C1 segment of cervical spinal cord (tissue), 14 donors: ENCODE measurements at regions not wholly inside any gene's neighbourhood (a gene's known extent, or its start where the extent isn't known, plus 50 kb on each side); places are given as distances from the start of the nearest gene placed in this dataset.

Source experiments
- DNase-seq, 14 donors: peaks; one replicate each; lab custom pipeline; 2025; lab: John Stamatoyannopoulos, UW

DNA sequence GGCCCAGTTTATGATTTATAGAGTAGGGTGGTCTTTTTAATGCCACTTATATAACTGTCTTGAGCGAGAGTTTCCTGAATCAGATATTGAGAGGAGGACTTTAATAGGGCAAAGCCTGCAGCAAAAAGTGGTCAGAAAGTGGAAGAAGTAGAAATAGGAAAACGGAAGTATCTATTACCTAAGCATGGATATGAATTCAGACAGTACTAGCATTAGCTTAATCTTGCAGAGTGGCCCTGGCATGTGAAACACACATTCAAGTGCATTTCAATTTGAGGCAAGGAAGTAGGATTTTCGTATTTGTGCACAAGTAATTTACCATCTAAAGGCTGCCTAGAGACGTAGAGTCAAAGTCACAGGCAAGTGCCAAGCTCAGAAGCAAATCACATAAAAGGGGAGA, 622.3 kb downstream of the DIPK2A start:
- no peak for DNase-seq

DNA sequence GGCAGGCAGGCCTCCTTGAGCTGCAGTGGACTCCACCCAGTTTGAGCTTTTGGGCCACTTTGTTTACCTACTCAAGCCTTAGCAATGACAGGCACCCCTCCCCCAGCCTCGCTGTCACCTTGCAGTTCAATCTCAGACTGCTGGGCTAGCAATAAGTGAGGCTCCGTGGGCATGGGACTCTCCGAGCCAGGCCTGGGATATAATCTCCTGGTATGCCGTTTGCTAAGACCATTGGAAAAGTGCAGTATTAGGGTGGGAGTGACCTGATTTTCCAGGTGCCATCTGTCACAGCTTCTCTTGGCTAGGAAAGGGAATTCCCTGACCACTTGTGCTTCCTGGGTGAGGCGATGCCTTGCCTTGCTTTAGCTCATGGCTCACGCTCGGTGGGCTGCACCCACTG, 648.6 kb downstream of the DIPK2A start:
- peak in 1 of 14 donors; percentile 56 for DNase-seq

DNA sequence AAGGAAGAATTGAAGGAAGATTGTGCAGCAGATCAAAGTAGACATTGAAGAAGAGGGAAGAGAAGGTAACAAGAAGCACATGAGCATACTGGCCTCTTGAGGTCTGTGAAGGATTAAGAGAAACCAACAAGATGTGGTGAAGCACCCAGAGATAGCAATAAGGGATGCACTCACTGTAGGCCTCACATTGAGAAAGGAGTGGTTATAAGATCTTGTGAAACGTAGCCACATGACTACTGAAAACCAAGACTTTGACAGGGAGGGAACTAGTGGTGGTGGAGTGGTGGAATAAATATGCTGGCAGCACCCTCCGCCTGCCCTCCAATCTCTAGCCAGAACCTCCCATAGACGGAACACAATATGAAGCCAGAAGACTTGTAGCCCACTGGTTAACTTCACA, 651.2 kb downstream of the DIPK2A start:
- DNase-seq: no peak

DNA sequence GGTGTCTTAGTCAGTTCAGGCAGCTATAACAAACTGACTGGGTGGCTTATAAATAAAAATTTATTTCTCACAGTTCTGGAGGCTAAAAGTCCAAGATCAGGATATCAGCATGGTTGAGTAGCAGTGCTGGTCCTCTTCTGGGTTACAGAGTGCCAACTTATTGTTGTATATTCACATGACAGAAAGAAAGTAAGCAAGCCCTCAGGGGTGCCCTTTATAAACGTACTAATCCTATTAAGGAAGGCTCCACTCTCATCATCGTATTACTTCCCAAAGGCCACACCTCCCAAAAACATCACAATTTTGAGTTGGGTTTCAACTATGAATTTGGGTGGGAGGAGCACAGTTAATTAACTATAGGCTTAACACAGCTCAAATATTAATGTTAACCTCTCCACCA, 653.0 kb downstream of the DIPK2A start:
- no peak for DNase-seq

DNA sequence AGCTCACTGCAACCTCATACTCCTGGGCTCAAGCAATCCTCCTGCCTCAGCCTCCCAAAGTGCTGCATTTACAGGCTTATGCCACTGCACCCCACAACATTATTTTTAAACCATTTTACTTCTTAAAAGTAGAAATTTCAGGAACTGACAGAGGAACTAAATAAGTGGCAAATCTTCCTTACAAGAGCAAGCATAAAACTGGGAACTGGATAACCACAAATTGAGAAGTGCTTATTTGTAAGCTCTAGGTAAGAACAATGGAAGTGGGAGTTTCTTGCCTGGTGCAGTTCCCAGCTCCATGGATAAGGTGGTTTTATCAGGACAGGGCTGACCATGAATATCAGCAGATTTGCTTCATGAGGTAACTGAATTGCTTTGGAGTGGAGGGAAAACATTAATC, 655.2 kb downstream of the DIPK2A start:
- no peak for DNase-seq

DNA sequence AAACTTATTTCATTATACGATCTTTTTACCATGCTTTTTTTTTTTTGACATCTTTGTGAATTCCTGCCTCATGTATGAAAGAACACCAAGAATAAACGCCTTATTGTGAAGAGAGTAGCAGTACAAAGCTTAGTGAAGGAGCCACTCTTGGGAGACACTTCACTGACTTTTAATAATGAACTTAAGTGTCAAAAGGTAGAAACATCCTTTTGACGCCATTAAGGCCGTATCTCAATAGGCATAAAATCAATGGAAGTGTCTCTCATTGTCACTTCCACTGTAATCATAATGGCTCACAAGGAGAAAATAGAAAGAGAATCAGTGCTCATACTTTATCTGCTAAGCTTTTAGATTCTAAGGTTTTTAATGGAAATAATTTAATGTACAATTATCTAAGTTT, 657.8 kb downstream of the DIPK2A start:
- no peak for DNase-seq

DNA sequence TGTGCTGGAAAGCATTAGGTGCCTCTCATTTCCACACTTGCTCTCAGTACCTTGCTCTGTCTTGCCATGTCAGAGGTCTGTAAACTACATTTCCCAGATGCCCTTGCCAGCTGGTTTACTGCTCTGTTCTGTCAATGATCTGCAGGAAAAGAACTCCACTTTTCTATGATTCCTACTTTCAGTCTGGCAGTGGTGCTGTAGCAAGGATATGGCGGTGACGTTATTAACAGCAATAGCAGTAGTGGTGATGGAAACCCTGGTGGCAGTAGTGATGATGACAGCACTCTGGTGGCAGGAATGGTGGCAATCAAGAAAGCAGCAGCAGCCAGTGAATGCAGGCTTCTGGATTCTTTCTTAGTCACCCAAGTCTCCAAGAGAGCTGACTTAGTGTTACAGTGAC, 665.2 kb downstream of the DIPK2A start:
- no peak for DNase-seq

DNA sequence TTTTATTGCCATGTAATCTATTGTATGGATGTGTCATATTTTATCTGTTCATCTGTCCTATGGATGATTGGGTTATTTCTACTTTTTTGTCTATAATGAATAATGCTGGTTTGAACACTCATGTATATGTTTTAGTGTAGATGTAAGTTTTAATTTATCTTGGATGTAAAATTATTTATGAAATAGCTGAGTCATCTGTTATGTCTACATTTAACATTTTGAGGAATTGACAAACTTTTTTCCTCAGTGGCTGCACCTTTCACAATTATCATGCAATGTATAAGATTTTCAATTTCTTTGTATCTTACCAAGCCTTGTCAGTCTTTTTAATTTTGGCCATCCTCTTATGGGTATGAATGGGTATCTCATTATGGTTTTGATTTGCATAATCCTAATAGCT, 666.4 kb downstream of the DIPK2A start:
- no peak for DNase-seq

DNA sequence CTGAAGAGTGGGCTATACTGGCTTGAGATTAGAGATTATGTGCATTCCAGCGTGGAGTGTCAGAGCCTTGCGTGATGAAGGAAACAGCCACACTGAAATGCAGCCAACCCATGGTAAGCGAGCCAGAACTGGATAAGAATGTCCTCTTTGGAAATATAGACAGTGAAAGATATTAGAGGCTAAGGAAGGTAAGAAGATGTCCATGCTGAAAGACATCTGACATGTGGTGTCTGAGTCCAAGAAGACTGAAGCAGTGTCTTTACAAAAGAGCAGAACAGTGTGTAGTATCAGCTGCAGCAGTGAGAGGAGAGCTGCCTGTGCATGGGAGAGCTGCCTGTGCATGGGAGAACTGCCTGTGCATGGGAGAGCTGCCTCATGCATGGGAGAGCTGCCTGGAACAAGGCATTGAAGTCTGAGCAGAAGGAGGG, 672.2 kb downstream of the DIPK2A start:
- peak in 6 of 14 donors; percentile 26 to 65 (median 38) for DNase-seq

DNA sequence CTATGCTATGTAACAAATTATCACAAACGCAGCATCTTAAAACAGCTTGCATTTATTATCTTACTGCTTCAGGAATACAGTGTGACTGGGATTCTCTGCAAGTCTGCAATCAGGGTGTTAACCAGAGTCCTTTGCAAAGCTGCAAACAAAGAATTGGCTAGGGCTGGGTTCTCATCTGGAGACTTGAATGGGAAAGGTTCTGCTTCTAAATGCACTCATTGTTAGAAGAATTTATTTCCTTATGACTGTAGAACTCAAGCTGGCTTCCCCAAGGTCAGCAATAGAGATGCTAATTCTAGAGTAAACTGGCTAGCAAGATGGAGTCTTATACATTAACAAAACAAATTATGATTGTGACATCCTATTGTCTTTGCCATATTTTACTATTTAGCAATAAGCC, 673.7 kb downstream of the DIPK2A start:
- no peak for DNase-seq

DNA sequence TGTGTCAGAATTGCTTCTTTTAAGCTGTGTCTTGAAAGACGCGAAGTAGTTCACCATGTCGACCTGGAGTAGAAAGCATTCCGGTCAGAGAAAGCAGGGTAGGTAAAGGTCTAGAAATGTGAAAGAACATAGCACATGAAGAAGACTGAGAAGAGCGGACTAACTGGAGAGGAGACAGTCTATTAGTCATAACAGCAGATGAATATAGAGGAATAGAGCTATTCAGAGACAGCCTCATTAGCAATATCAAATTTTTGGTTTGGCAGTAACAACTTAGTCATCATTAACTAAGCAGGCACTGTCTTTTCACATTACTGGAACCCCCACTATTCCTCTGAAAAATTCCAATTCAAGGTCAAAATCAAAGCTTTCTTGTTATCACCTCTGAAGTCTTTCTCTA, 678.8 kb downstream of the DIPK2A start:
- DNase-seq: no peak

DNA sequence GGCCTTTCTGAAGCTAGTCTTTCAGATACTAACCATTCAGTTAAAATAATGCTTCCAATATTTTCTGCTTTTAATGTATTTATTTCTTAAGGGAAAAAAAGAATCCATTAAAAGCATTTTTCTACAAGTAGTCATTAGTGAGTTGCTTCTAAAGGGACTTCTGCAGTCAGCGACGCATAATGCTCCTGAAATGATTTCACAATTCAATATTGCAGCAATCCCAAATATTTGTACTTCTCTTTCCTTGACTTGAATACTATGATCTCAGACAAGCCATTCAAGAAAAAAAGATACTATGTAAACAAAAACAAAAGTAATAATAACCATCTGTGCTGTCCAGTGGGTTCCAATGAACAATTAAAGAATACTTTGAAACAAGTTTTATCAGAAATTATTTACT, 681.0 kb downstream of the DIPK2A start:
- no peak for DNase-seq

DNA sequence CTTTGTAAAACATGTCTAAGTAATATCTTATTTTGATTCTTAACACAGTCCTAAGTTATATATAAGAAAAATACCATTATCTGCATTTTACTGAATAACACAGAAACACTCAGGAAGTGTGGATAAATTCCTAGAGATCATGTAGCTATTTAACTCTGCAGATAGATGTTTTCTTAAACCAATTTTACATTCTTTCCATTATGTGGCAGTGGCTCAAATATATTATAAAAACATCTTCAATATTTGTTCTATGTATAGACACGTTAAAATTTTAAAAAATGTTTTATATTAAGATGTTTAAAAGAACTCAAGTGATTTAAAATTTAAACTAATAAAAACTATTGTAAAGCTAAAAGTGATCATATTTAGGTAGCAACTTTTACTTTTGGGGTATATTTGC, 683.8 kb downstream of the DIPK2A start:
- no peak for DNase-seq

DNA sequence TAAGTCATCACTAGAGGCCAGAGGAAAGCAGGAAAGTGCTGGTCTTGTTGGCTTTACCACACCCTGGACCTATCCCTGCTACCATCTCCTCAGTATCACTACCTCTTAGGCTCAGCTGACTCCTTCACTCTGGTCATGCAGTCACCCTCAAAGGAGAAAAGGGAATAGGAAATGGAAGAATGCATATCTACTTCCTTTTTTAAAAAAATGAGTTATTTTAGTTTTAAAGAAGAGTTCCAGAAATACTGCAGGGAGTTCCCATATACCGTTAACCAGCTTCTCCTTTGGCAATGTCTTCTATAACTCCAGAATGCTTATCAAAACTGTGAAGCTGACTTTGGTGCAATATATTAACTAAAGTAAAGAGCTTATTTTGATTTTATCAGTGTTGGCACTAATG, 688.6 kb downstream of the DIPK2A start:
- no peak for DNase-seq

DNA sequence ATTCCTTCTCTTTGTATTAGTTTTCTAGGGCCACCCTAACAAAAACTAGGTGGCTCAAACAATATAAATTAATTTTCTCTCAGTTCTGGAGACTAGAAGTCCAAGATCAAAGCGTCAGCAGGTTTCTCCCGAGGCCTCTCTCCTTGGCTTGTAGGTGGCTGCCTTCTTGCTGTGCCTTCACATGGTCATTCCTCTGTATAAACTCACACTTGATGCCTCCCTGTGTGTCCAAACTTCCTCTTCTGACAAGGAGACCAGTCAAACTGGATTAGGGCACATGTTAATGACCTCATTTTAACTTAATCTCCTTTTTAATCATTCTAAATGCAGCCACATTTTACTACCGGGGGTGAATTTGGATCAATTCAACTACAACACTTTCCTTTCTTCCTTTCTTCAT, 691.1 kb downstream of the DIPK2A start:
- peak in 1 of 14 donors; percentile 20 for DNase-seq

DNA sequence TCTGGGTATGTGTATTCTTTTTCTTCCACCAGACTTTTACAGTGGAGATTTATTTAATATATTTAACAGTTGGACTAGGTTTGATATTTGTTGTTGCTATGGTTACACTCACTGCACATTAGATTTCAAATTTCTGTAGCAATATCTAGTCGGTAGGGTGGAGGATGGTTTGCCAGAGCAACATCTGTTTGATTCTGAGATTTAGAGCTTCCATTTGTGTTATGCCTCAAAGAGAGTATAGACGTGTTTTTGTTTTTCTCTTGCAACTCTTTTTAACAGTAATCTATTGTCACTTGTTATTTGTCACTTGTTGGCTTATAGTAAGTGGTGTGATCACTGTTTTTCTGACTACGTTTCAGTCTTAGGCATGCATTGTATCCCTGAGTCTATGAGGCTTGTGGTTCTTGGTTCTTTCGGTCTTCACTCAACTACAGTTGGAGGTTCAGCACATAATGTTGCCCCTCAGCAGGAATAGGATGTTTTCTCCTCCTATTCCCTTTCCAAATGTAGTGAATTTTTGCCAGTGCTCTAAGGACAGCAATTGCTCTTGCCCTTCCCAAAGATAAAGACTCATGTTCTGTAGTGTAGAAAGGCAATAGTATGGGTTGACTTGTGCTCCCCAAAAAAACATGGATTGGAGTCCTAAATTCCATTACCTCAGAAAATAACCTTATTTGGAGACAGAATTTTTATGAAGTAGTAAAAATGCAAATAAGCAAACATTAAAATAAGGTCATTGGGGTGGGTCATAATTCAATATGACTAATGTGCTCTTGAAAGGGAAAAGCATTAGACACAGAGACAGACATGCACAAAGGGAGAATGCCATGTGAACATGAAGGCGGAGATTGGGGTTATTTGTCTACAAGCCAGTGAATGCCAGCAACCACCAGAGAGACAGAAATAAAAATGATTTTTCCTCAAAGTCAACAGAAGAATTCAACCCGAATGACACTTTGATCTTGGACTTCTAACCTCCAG, 692.1 kb downstream of the DIPK2A start:
- peak in 2 of 14 donors; percentile 22 to 29 for DNase-seq

DNA sequence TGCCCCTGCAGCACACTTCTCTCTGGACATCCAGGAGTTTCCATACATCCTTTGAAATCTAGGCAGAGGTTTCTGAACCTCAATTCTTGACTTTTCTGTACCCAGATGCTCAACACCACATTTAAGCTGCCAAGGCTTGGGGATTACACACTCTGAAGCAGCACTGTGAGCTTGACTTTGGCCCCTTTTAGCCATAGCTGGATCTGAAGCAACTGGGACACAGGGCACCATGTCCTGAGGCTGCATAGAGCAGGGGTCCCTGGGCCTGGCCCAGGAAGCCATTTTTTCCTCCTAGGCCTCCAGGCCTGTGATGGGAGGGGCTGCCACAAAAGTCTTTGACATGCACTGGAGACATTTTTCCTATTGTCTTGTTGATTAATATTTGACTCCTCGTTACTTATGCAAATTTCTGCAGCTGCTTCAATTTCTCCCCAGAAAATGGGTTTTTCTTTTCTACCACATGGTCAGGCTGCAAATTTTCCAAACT, 694.0 kb downstream of the DIPK2A start:
- DNase-seq: no peak

DNA sequence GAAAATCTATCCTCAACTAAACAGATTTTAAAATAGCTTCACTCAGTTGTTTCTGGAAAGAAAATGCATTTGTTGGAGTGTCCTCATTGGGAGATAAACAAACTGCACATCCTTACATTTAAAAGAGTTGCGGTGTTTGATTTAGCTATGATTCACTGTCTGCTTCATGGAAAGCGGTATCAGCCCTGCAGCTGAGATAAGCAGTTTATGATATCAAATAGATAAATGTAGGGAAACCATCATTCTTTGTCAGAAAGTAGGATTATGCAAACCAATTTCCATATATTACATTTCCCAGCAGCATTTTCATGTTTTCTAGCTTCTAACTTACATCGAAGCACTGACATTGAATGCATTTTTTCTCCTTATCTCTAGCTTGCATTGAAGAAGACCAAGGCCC, 698.9 kb downstream of the DIPK2A start:
- DNase-seq: no peak

DNA sequence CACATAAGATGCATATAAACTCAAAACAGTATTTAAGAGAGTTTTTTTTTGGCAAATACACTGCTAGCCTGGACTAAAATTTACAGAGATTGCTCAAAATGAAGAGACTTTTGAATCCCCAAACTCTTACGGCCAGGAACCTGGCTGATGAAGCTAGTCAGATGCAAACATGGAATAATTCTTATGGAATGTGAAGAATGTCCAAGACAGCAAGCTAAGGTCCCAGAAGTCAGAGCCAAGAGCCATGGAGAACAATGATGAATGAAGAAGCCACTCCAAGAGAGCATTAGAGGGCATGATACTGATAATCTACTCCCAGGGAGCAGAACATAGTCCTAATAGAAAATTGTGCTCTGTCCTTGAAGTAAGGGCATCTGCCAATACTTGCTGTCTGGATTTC, 705.5 kb downstream of the DIPK2A start:
- DNase-seq: no peak

DNA sequence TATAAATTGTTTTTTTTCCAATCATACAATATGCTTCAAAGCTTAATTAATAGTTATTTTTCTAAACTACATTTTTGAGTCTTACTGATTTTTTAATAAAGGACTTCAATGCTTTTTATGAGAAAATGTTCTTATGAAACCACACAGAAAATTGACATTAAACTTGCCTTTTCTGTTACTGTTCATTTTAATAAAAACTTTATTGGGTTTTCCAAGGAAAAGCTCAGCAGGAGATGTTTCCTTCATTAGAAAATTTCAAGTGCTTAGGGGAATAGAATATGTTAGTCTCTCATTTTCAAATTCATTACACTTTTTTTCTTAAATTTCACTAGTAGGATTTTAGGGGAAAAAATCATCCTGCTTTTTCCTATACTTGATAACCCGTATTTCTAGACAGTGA, 711.4 kb downstream of the DIPK2A start:
- DNase-seq: no peak

DNA sequence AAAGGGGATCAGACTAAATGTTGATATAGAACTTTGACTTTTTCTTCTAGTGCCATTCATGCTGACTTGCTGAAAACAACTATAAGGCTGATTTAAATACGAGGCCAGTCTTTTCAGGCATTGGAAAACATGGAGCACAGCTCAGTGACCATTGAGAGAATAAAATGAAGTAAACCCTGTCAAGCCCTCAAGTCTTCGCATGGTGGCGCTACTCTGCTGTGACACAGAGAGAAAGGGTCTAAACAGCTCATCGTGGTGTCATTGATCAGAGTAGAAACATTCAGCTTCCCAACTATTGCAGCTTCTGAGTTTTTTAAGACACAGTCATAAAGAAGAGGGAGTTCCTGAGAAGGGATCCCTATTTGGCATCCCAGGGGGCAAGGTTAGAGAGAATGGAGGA, 716.2 kb downstream of the DIPK2A start:
- DNase-seq: no peak

DNA sequence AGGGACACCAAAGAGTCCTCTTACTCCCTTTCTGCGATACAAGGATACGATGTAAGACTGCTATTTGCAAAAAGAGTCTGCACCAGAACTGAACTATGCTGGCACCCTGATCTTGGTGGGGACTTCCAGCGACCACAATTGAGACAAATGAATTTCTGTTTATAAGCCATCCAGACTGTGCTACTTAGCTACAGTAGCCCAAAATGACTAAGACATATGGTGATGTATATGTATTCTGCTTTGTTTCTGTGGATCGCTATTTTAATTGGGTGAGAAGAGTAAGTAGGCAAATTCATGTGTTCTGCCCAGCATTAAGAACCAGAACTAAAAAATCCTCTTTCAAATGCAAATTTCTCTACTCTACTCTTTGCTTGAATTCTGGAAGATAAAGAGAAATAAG, 720.9 kb downstream of the DIPK2A start:
- no peak for DNase-seq

DNA sequence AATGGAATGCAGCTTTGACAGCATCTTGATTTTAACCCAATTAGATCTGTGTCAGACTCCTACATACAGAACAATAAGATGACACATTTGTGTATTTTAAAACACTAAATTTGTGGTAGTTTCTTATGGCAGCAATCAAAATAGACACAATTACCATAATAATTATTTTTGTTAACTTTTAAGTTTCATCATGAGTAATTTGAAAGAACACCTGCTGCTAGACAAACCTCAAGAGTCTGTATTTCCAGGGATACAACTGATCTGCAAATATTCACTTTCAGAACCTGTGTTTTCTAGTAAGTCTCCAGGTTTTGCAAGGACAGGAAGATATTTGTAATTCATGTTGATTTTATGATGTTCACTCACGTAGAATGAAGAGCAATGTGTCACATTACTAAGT, 736.8 kb downstream of the DIPK2A start:
- no peak for DNase-seq
